Endothelial cell of umbilical vein (primary cell): ENCODE measurements at regions not wholly inside any gene's neighbourhood (a gene's known extent, or its start where the extent isn't known, plus 50 kb on each side); places are given as distances from the start of the nearest gene placed in this dataset.

Experiments
- BruUV-seq: library from RNA; stranded (reverse); fragments of 400-500 nt; replicated peaks from 2 replicates; lab custom pipeline; 2021; lab: Mats Ljungman, UMichigan
- CTCF ChIA-PET: fragments of 300-600, 350-600 bp; sonication (Branson Sonifier 250); formaldehyde crosslinking; loops from one replicate; lab custom pipeline; 2021; ENCODE audit warnings: antibody characterized with exemption, inconsistent platforms; lab: Charles Lee
- POLR2A ChIA-PET: fragments of 300-600, 350-600 bp; sonication (Branson Sonifier 250); formaldehyde crosslinking; loops from one replicate; lab custom pipeline; 2021; ENCODE audit warnings: antibody characterized with exemption, inconsistent platforms; lab: Charles Lee
- DNase-seq: peaks from one replicate; pipeline ENCODE4 v3.0.0-alpha.2; 2011; ENCODE audit warnings: low read depth, low spot score
- FAIRE-seq: peaks from 2 replicates; lab custom pipeline; 2011; peaks lifted over from hg19 to GRCh38; lab: Jason Lieb, UNC
- H2AFZ ChIP-seq: 2 replicates; pipeline ENCODE4 v1.6.0; 2012; ENCODE audit warnings: low read depth, low read length, control low read depth, inconsistent platforms
- H3K27ac ChIP-seq: 2 replicates; pipeline ENCODE4 v1.5.1; 2011; ENCODE audit warnings: low read depth, mild to moderate bottlenecking, control low read depth, low read length, moderate library complexity; ENCODE audit not compliant: insufficient read depth
- H3K27me3 ChIP-seq, 2 experiments: 2 replicates each; pipeline versions ENCODE4 v1.6.0 to v1.6.1; 2011; ENCODE audit warnings: low read length in 2 of 2, mixed read lengths in 1 of 2; ENCODE audit not compliant: control insufficient read depth in 2 of 2, insufficient read depth in 2 of 2
- H3K36me3 ChIP-seq, 2 experiments: 2 replicates in 1 of 2; 3 replicates in 1 of 2; pipeline ENCODE4 v1.5.1; 2011; ENCODE audit warnings: low read length in 2 of 2, mild to moderate bottlenecking in 1 of 2, moderate library complexity in 1 of 2; ENCODE audit not compliant: control insufficient read depth in 2 of 2, insufficient read depth in 2 of 2; ENCODE audit errors: extremely low read depth in 1 of 2
- H3K4me1 ChIP-seq: 3 replicates; pipeline ENCODE4 v1.5.1; 2011; ENCODE audit warnings: mild to moderate bottlenecking, low read length; ENCODE audit not compliant: control insufficient read depth, insufficient read depth; ENCODE audit errors: extremely low read depth
- H3K4me2 ChIP-seq: 2 replicates; pipeline ENCODE4 v1.6.1; 2011; ENCODE audit warnings: low read length, control low read depth, mixed read lengths; ENCODE audit not compliant: insufficient read depth
- H3K4me3 ChIP-seq, 3 experiments: fragments of 200-600 bp in 1 of 3; sonication (generic), shearing (Covaris generic) in 1 of 3; replicated peaks in 1 of 3; 2 replicates each; pipeline ENCODE4 v1.5.1; 2011 to 2016; ENCODE audit warnings: control low read depth in 3 of 3, low read length in 3 of 3, mild to moderate bottlenecking in 2 of 3, inconsistent platforms in 1 of 3, low read depth in 1 of 3, moderate library complexity in 1 of 3; ENCODE audit not compliant: insufficient read depth in 1 of 3
- H3K79me2 ChIP-seq: 2 replicates; pipeline ENCODE4 v1.6.0; 2012; ENCODE audit warnings: low read length, inconsistent platforms; ENCODE audit not compliant: control insufficient read depth, insufficient read depth
- H3K9ac ChIP-seq: replicated peaks from 2 replicates; pipeline ENCODE3; 2011; ENCODE audit warnings: low read length, control low read depth; ENCODE audit not compliant: insufficient read depth; ENCODE audit errors: extremely low read depth
- H3K9me1 ChIP-seq: replicated peaks from 3 replicates; pipeline ENCODE4 v1.6.0; 2011; ENCODE audit warnings: mild to moderate bottlenecking, low read length; ENCODE audit not compliant: control insufficient read depth, insufficient read depth; ENCODE audit errors: extremely low read depth
- H3K9me3 ChIP-seq: replicated peaks from 2 replicates; pipeline ENCODE4 v1.5.1; 2012; ENCODE audit warnings: low read length, inconsistent platforms; ENCODE audit not compliant: control insufficient read depth, insufficient read depth
- H4K20me1 ChIP-seq: replicated peaks from 2 replicates; pipeline ENCODE3; 2011; ENCODE audit warnings: mild to moderate bottlenecking, low read length; ENCODE audit not compliant: control insufficient read depth, insufficient read depth; ENCODE audit errors: extremely low read depth
- EZH2 ChIP-seq: IDR thresholded peaks from 2 replicates; pipeline ENCODE4 v1.6.1; 2012; ENCODE audit warnings: borderline replicate concordance, low read depth, mild to moderate bottlenecking, moderate library complexity, low read length, inconsistent platforms; ENCODE audit not compliant: severe bottlenecking
- FOS ChIP-seq: IDR thresholded peaks from 2 replicates; pipeline ENCODE4 v1.6.1; 2011; ENCODE audit warnings: mild to moderate bottlenecking, low read length, moderate library complexity, borderline replicate concordance; ENCODE audit not compliant: insufficient read depth
- GATA2 ChIP-seq: IDR thresholded peaks from 2 replicates; pipeline ENCODE4 v1.7.0; 2011; ENCODE audit warnings: low read depth, mild to moderate bottlenecking, moderate library complexity, mixed read lengths, low read length; ENCODE audit not compliant: insufficient read length, insufficient read depth
- JUN ChIP-seq: IDR thresholded peaks from 2 replicates; pipeline ENCODE4 v1.6.1; 2011; ENCODE audit warnings: borderline replicate concordance, low read depth; ENCODE audit not compliant: insufficient read length, insufficient read depth
- MYC ChIP-seq: IDR thresholded peaks from one replicate; pipeline ENCODE4 v1.6.1; 2011; ENCODE audit warnings: mild to moderate bottlenecking, low read depth, low read length
- POLR2A ChIP-seq: IDR thresholded peaks from 2 replicates; pipeline ENCODE4 v1.6.1; 2012; ENCODE audit warnings: low read depth, mild to moderate bottlenecking, control low read depth, low read length
- POLR2AphosphoS5 ChIP-seq: IDR thresholded peaks from 2 replicates; pipeline ENCODE4 v1.6.1; 2012; ENCODE audit warnings: low read depth, mild to moderate bottlenecking, control low read depth, low read length, moderate library complexity; ENCODE audit not compliant: insufficient read depth
- dilution Hi-C: fragments of 300-500 bp; cut with MboI; formaldehyde crosslinking; loops from one replicate; pipeline ENCODE4 v1.15.0; 2019; ENCODE audit warnings: low sequenced_read_pairs; ENCODE audit not compliant: extremely low pct_ligation_motif_present
- intact Hi-C: fragments of 100-400 bp; cut with micrococcal nuclease; formaldehyde crosslinking; loops from one replicate; pipeline ENCODE4 v1.10.0; 2022
- TF ChIP-seq, protein P1 (sequence below), 2 donors: IDR thresholded peaks; 1 replicate in 1 of 2; 2 replicates in 1 of 2; pipeline ENCODE4 v1.5.1; 2011; ENCODE audit warnings: low read length in 2 of 2, mild to moderate bottlenecking in 2 of 2, moderate library complexity in 2 of 2, control low read depth in 1 of 2, inconsistent platforms in 1 of 2, low read depth in 1 of 2; ENCODE audit not compliant: insufficient read depth in 1 of 2; ENCODE audit errors: extremely low read depth in 1 of 2
- TF ChIP-seq, protein P2 (sequence below): IDR thresholded peaks from 2 replicates; pipeline ENCODE4 v1.6.1; 2011; ENCODE audit not compliant: insufficient read depth, insufficient read length

DNA sequence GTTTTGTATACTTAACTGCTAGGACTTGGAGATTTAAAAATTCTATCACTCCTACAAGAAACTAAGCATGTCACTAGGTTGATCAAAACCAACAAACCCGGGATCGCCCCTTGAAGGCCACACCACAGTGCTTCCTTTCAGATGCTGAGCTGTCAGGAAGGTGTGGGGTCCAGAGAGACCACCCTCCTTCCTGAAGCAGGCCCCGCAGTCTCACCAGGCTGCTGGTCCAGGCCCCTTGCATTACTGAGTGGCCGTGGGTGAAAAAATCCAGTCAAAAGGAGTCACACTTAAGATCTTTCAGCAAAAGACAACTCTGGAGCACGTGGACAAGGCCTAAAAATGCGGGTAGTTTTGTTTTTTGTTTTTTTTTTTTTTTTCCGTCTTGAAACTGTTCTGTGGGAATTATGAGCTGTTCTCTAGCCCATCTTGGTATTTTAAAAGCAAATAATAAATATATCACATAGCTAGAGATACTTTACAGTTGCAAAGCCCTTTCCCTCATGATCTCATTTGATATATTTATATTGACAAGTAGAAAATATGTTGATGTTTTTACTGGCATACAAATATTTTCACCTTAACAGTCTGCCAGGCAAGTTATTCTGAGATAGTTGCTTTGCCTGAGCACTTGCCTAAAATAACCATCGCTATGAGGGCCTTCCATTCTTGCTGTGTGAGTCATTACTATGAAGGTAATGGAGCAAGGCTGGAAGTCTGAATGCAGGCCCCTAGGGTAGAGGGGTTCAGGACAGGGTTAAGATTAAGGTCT, 73.1 kb upstream of the EDEM3 start:
- no TSS peak for BruUV-seq
- Histone ChIP-seq H3K36me3 (no peaks in the 10 kb centered on the region), H3K4me3 (no peak overlapping the region), H3K4me2 (no peak overlapping the region), H2AFZ (no peak overlapping the region), H3K79me2 (no peaks in the 10 kb centered on the region), H3K9me1 (no peaks in the 10 kb centered on the region), H3K9me3 (no peaks in the 10 kb centered on the region), H3K27ac (no peak overlapping the region), H3K27me3 (peaks cover 0 to 2% of the 10 kb centered on the region in 2 experiments), H4K20me1 (no peaks in the 10 kb centered on the region), H3K4me1 (no peaks in the 10 kb centered on the region), H3K9ac (no peak overlapping the region)
- ChIA-PET CTCF (interaction anchor here (0.6 to 1.3 kb wide), 4 partner anchors 63 to 342 kb away, joined by 3 read pairs; partner anchors contain the start of gene NIBAN1), POLR2A (interaction anchor here (0.6 kb wide), 1 partner anchor 90 kb away, joined by 5 read pairs; no protein-coding TSS in a partner anchor)
- dilution Hi-C loops, result no loop called here
- DNase-seq (no peak), FAIRE-seq (no peak)
- intact Hi-C loops, result no loop called here
- TF ChIP-seq MYC (no peak), FOS (no peak), EZH2 (no peak), JUN (no peak), POLR2AphosphoS5 (no peak), GATA2 (no peak), POLR2A (no peak)
- TF ChIP-seq, protein P1, sequence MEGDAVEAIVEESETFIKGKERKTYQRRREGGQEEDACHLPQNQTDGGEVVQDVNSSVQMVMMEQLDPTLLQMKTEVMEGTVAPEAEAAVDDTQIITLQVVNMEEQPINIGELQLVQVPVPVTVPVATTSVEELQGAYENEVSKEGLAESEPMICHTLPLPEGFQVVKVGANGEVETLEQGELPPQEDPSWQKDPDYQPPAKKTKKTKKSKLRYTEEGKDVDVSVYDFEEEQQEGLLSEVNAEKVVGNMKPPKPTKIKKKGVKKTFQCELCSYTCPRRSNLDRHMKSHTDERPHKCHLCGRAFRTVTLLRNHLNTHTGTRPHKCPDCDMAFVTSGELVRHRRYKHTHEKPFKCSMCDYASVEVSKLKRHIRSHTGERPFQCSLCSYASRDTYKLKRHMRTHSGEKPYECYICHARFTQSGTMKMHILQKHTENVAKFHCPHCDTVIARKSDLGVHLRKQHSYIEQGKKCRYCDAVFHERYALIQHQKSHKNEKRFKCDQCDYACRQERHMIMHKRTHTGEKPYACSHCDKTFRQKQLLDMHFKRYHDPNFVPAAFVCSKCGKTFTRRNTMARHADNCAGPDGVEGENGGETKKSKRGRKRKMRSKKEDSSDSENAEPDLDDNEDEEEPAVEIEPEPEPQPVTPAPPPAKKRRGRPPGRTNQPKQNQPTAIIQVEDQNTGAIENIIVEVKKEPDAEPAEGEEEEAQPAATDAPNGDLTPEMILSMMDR (IDR thresholded peaks at IDR 0.05; ENCODE audit: extremely low read depth in 1 of 2, insufficient read depth in 1 of 2, low read depth in 1 of 2, low read length in 2 of 2), result no peak
- TF ChIP-seq, protein P2, sequence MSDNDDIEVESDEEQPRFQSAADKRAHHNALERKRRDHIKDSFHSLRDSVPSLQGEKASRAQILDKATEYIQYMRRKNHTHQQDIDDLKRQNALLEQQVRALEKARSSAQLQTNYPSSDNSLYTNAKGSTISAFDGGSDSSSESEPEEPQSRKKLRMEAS, result no peak
